GM12878 (cell line): ENCODE measurements at regions not wholly inside any gene's neighbourhood (a gene's known extent, or its start where the extent isn't known, plus 50 kb on each side); places are given as distances from the start of the nearest gene placed in this dataset.

Source experiments
- ATAC-seq: fragments of 200-7000 bp; cut with Tn5 transposase; 3 replicates; pipeline ENCODE4 v1.9.1; 2020; ENCODE audit warnings: mild to moderate bottlenecking, moderate library complexity
- BruUV-seq: library from RNA; stranded (reverse); fragments of 400-500 nt; replicated peaks from 2 replicates; lab custom pipeline; 2021; lab: Mats Ljungman, UMichigan
- CTCF ChIA-PET: fragments of 300-600 bp; sonication (Branson Sonifier 250); formaldehyde crosslinking; extraction: SDS; loops from one replicate; lab custom pipeline; 2021; ENCODE audit warnings: inconsistent platforms; lab: Yijun Ruan, JAX
- POLR2A ChIA-PET: fragments of 350-600 bp; formaldehyde crosslinking; extraction: SDS; loops from one replicate; lab custom pipeline; 2021; ENCODE audit warnings: inconsistent platforms; lab: Charles Lee
- RAD21 ChIA-PET: fragments of 300-600 bp; sonication (Branson Sonifier 250); formaldehyde crosslinking; loops from one replicate; lab custom pipeline; 2023; ENCODE audit warnings: antibody characterized with exemption; ENCODE audit not compliant: unreplicated experiment; lab: Charles Lee
- SMC1A ChIA-PET: fragments of 300-600 bp; sonication (Branson Sonifier 250); formaldehyde crosslinking; loops from one replicate; lab custom pipeline; 2023; ENCODE audit not compliant: unreplicated experiment, uncharacterized antibody; lab: Charles Lee
- DNase-seq: peaks from one replicate; pipeline ENCODE4 v3.0.0-alpha.2; 2011; ENCODE audit warnings: low read depth, low spot score
- FAIRE-seq: peaks from 3 replicates; lab custom pipeline; 2011; peaks lifted over from hg19 to GRCh38; lab: Jason Lieb, UNC
- H2AFZ ChIP-seq: 2 replicates; pipeline ENCODE4 v1.6.0; 2011; ENCODE audit warnings: low read depth, low read length, control low read depth; ENCODE audit not compliant: control insufficient read depth
- H3K27ac ChIP-seq: 2 replicates; pipeline ENCODE4 v1.5.1; 2011; ENCODE audit warnings: control low read depth; ENCODE audit not compliant: control insufficient read depth, insufficient read depth
- H3K27me3 ChIP-seq, 2 experiments: replicated peaks in 1 of 2; 2 replicates each; pipeline versions ENCODE4 v1.6.0 to v1.6.1; 2011; ENCODE audit warnings: low read length in 1 of 2; ENCODE audit not compliant: control insufficient read depth in 2 of 2, insufficient read depth in 2 of 2
- H3K36me3 ChIP-seq, 2 experiments: 2 replicates each; pipeline ENCODE4 v1.5.1; 2011; ENCODE audit warnings: low read length in 1 of 2; ENCODE audit not compliant: control insufficient read depth in 2 of 2, insufficient read depth in 2 of 2
- H3K4me1 ChIP-seq: 2 replicates; pipeline ENCODE4 v1.6.1; 2011; ENCODE audit warnings: mild to moderate bottlenecking, low read length, moderate library complexity, mixed read lengths; ENCODE audit not compliant: control insufficient read depth, insufficient read depth
- H3K4me2 ChIP-seq: 2 replicates; pipeline ENCODE4 v1.6.0; 2011; ENCODE audit warnings: control low read depth; ENCODE audit not compliant: control insufficient read depth, insufficient read depth
- H3K4me3 ChIP-seq: fragments of 200-600 bp; sonication (generic); 2 replicates; pipeline ENCODE4 v1.5.1; 2016
- H3K79me2 ChIP-seq: 2 replicates; pipeline ENCODE4 v1.6.0; 2011; ENCODE audit warnings: low read length; ENCODE audit not compliant: control insufficient read depth, insufficient read depth
- H3K9ac ChIP-seq: 2 replicates; pipeline ENCODE4 v1.8.0; 2011; ENCODE audit warnings: low read length, control low read depth, mixed read lengths; ENCODE audit not compliant: control insufficient read depth, insufficient read depth
- H3K9me3 ChIP-seq: replicated peaks from 3 replicates; pipeline ENCODE4 v1.5.1; 2011; ENCODE audit warnings: mild to moderate bottlenecking, low read length; ENCODE audit not compliant: control insufficient read depth, insufficient read depth
- H4K20me1 ChIP-seq: 2 replicates; pipeline ENCODE4 v1.6.0; 2011; ENCODE audit not compliant: control insufficient read depth, insufficient read depth
- BACH1 ChIP-seq: fragments of 450-650 bp; IDR thresholded peaks from 2 replicates; pipeline ENCODE4 v1.6.1; 2017; ENCODE audit warnings: mild to moderate bottlenecking, borderline replicate concordance
- GATAD2B ChIP-seq: fragments of 450-650 bp; conservative IDR thresholded peaks from 2 replicates; pipeline ENCODE4 v1.6.1; 2017; ENCODE audit warnings: low read depth, mild to moderate bottlenecking, moderate library complexity
- MEF2A ChIP-seq: IDR thresholded peaks from 2 replicates; pipeline ENCODE4 v1.6.1; 2011; ENCODE audit warnings: low read depth, mild to moderate bottlenecking, low read length, moderate library complexity; ENCODE audit not compliant: insufficient read depth
- MTA3 ChIP-seq: IDR thresholded peaks from 2 replicates; pipeline ENCODE4 v1.6.1; 2012; ENCODE audit warnings: low read length, inconsistent platforms, borderline replicate concordance
- MYB ChIP-seq: fragments of 150-350 bp; IDR thresholded peaks from 2 replicates; pipeline ENCODE4 v1.6.1; 2014; ENCODE audit warnings: mild to moderate bottlenecking, low read depth, low read length, borderline replicate concordance
- NFYA ChIP-seq: IDR thresholded peaks from 2 replicates; pipeline ENCODE4 v1.6.1; 2011; ENCODE audit warnings: low read depth, mild to moderate bottlenecking, low read length, improper control_type of control experiment, borderline replicate concordance
- POLR2AphosphoS5 ChIP-seq: IDR thresholded peaks from 2 replicates; pipeline ENCODE4 v1.6.1; 2011; ENCODE audit warnings: mild to moderate bottlenecking, low read length, inconsistent platforms
- RAD51 ChIP-seq: fragments of 450-650 bp; IDR thresholded peaks from 2 replicates; pipeline ENCODE4 v1.6.1; 2016; ENCODE audit warnings: moderate library complexity, mild to moderate bottlenecking, inconsistent platforms
- RELA ChIP-seq: fragments of 450-650 bp; IDR thresholded peaks from 2 replicates; pipeline ENCODE4 v1.8.0; 2014; ENCODE audit warnings: borderline replicate concordance; ENCODE audit not compliant: partially characterized antibody
- SMC3 ChIP-seq: IDR thresholded peaks from 2 replicates; pipeline ENCODE4 v1.6.1; 2011; ENCODE audit warnings: low read length, improper control_type of control experiment, borderline replicate concordance
- SPI1 ChIP-seq: IDR thresholded peaks from 2 replicates; pipeline ENCODE4 v1.6.1; 2011; ENCODE audit warnings: low read depth, mild to moderate bottlenecking, low read length, moderate library complexity, borderline replicate concordance; ENCODE audit not compliant: insufficient read depth
- WRNIP1 ChIP-seq: IDR thresholded peaks from 2 replicates; pipeline ENCODE4 v1.6.1; 2011; ENCODE audit warnings: low read depth, low read length, improper control_type of control experiment, borderline replicate concordance
- ZSCAN29 ChIP-seq: fragments of 450-650 bp; IDR thresholded peaks from 2 replicates; pipeline ENCODE4 v1.6.1; 2017; ENCODE audit warnings: mild to moderate bottlenecking, moderate library complexity
- in situ Hi-C: fragments of 300-500 bp; cut with MboI; formaldehyde crosslinking; loops from 9 replicates; pipeline ENCODE4 v1.14.3; 2018; ENCODE audit warnings: mixed read lengths
- intact Hi-C: fragments of 100-400 bp; cut with micrococcal nuclease; formaldehyde crosslinking; loops from one replicate; pipeline ENCODE4 v1.14.2; 2022; ENCODE audit not compliant: unreplicated experiment
- TF ChIP-seq, protein P1 (sequence below): IDR thresholded peaks from 2 replicates; pipeline ENCODE4 v1.6.1; 2011; ENCODE audit warnings: mild to moderate bottlenecking, low read depth, low read length, moderate library complexity; ENCODE audit not compliant: insufficient replicate concordance
- TF ChIP-seq, protein P2 (sequence below): fragments of 450-650 bp; IDR thresholded peaks from 2 replicates; pipeline ENCODE4 v1.6.1; 2017; ENCODE audit warnings: borderline replicate concordance
- TF ChIP-seq, protein P3 (sequence below): fragments of 450-650 bp; formaldehyde crosslinking; IDR thresholded peaks from 2 replicates; pipeline ENCODE4 v1.4.0; 2022; ENCODE audit warnings: mild to moderate bottlenecking, moderate library complexity

DNA sequence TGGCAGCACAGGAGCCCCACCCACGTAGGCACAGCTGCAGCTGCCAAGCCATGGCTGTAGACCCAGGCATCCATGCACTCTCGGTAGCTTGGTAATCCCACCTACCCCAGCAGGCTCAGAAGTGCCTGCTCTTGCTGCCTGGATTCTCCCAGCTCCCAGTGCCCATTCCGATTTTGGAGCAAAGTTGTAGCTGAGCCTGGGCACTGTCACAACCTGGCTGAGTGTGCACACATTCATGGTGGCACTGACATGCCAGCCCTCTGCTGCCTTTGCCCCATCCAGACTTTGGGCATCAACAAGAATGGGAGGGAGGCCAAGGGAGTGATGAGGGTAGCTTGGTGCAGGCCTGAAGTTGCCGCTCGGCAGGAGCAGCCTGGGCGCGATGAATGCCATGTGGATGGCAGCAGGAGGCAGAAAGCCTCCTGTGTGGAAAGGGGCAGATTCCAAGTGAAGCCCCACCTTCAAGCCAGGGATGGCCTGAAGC lies 936.6 kb upstream of the PTPRD start (continued):
- TF ChIP-seq, protein P1, sequence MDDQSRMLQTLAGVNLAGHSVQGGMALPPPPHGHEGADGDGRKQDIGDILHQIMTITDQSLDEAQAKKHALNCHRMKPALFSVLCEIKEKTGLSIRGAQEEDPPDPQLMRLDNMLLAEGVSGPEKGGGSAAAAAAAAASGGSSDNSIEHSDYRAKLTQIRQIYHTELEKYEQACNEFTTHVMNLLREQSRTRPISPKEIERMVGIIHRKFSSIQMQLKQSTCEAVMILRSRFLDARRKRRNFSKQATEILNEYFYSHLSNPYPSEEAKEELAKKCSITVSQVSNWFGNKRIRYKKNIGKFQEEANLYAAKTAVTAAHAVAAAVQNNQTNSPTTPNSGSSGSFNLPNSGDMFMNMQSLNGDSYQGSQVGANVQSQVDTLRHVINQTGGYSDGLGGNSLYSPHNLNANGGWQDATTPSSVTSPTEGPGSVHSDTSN, result no peak

DNA sequence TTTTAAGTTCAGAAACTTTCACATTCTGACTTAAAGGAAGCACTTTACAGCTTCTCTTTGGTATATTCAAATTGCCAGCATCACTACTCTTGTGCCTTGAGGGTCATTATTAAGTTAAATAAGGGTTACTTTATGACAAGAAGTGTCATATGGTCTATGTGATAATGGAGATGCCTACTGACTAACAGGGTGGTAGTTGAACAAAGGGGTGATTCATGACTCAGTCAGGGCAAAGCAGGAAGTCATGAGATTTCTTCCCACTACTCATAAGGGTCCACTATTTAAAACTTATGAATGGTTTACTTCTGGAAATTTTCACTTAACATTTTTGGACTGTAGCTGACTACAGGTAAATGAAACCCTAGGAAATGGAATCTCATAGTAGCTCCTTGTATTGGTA lies 938.3 kb upstream of the PTPRD start:
- TF ChIP-seq BACH1 (no peak), ZSCAN29 (no peak), SMC3 (no peak), MYB (no peak), SPI1 (no peak), RELA (no peak), MTA3 (no peak), WRNIP1 (no peak), POLR2AphosphoS5 (no peak), GATAD2B (no peak), RAD51 (no peak), MEF2A (no peak), NFYA (no peak)
- TF ChIP-seq, protein P2, sequence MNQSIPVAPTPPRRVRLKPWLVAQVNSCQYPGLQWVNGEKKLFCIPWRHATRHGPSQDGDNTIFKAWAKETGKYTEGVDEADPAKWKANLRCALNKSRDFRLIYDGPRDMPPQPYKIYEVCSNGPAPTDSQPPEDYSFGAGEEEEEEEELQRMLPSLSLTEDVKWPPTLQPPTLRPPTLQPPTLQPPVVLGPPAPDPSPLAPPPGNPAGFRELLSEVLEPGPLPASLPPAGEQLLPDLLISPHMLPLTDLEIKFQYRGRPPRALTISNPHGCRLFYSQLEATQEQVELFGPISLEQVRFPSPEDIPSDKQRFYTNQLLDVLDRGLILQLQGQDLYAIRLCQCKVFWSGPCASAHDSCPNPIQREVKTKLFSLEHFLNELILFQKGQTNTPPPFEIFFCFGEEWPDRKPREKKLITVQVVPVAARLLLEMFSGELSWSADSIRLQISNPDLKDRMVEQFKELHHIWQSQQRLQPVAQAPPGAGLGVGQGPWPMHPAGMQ, result no peak
- TF ChIP-seq, protein P3, sequence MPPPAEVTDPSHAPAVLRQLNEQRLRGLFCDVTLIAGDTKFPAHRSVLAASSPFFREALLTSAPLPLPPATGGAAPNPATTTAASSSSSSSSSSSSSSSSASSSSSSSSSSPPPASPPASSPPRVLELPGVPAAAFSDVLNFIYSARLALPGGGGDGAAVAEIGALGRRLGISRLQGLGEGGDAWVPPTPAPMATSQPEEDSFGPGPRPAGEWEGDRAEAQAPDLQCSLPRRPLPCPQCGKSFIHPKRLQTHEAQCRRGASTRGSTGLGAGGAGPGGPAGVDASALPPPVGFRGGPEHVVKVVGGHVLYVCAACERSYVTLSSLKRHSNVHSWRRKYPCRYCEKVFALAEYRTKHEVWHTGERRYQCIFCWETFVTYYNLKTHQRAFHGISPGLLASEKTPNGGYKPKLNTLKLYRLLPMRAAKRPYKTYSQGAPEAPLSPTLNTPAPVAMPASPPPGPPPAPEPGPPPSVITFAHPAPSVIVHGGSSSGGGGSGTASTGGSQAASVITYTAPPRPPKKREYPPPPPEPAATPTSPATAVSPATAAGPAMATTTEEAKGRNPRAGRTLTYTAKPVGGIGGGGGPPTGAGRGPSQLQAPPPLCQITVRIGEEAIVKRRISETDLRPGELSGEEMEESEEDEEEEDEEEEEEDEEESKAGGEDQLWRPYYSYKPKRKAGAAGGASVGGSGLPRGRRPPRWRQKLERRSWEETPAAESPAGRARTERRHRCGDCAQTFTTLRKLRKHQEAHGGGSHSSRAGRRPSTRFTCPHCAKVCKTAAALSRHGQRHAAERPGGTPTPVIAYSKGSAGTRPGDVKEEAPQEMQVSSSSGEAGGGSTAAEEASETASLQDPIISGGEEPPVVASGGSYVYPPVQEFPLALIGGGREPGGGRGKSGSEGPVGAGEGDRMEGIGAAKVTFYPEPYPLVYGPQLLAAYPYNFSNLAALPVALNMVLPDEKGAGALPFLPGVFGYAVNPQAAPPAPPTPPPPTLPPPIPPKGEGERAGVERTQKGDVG (CRISPR knock-in tag), result no peak
- ChIA-PET RAD21 (no interaction called here), CTCF (no interaction called here), POLR2A (no interaction called here), SMC1A (no interaction called here)
- FAIRE-seq (no peak), DNase-seq (no peak), ATAC-seq (no peak)
- Histone ChIP-seq H3K27me3 (no peaks in the 10 kb centered on the region), H3K27ac (no peak overlapping the region), H3K4me1 (no peaks in the 10 kb centered on the region), H3K4me3 (no peak overlapping the region), H4K20me1 (no peaks in the 10 kb centered on the region), H2AFZ (no peak overlapping the region), H3K79me2 (no peaks in the 10 kb centered on the region), H3K9ac (no peak overlapping the region), H3K4me2 (no peak overlapping the region), H3K9me3 (no peaks in the 10 kb centered on the region), H3K36me3 (no peaks in the 10 kb centered on the region)
- in situ Hi-C loops, result no loop called here
- BruUV-seq, result no TSS peak
- intact Hi-C loops, result no loop called here
